HCT116 (cell line): ENCODE measurements at regions not wholly inside any gene's neighbourhood (a gene's known extent, or its start where the extent isn't known, plus 50 kb on each side); places are given as distances from the start of the nearest gene placed in this dataset.

Experiments used
- ATAC-seq: fragments of 200-7000 bp; cut with Tn5 transposase; 2 replicates; pipeline ENCODE4 v1.9.1; 2020; ENCODE audit warnings: mild to moderate bottlenecking, moderate library complexity
- BruUV-seq: library from RNA; stranded (reverse); fragments of 400-500 nt; replicated peaks from 2 replicates; lab custom pipeline; 2021; lab: Mats Ljungman, UMichigan
- CTCF ChIA-PET: fragments of 300-600 bp; sonication (Branson Sonifier 250); formaldehyde crosslinking; loops from one replicate; lab custom pipeline; 2021; ENCODE audit warnings: antibody characterized with exemption; lab: Charles Lee
- POLR2A ChIA-PET: fragments of 300-600, 350-600 bp; sonication (Branson Sonifier 250); formaldehyde crosslinking; loops from one replicate; lab custom pipeline; 2021; ENCODE audit warnings: antibody characterized with exemption; lab: Charles Lee
- RAD21 ChIA-PET, 2 experiments: fragments of 300-600 bp; sonication (Branson Sonifier 250); formaldehyde crosslinking; loops; one replicate each; lab custom pipeline; 2023; ENCODE audit warnings: low total read pairs in 2 of 2; ENCODE audit not compliant: uncharacterized antibody in 2 of 2, unreplicated experiment in 2 of 2, low non-redundant PET in 1 of 2; lab: Charles Lee
- DNase-seq: peaks from one replicate; pipeline ENCODE4 v3.0.0-alpha.2; 2010; ENCODE audit warnings: low read depth, low spot score
- H2AFZ ChIP-seq: fragments of 200-600 bp; shearing (Covaris generic), sonication (generic); 2 replicates; pipeline ENCODE4 v1.6.1; 2017; ENCODE audit warnings: low read depth, mixed run types, mixed read lengths, antibody characterized with exemption, low read length; ENCODE audit not compliant: poor library complexity, severe bottlenecking
- H3K27ac ChIP-seq: 2 replicates; pipeline ENCODE4 v1.5.1; 2012; ENCODE audit warnings: low read depth, low read length
- H3K27me3 ChIP-seq: fragments of 200-600 bp; sonication (generic); 2 replicates; pipeline ENCODE4 v1.6.1; 2016; ENCODE audit warnings: mixed run types, low read length, mixed read lengths; ENCODE audit not compliant: insufficient read depth
- H3K36me3 ChIP-seq, 2 experiments: fragments of 200-500 bp in 1 of 2; fragments of 200-600 bp in 1 of 2; sonication (Bioruptor generic) in 1 of 2; sonication (generic) in 1 of 2; 2 replicates each; pipeline versions ENCODE4 v1.5.1 to v1.6.1; 2014 to 2016; ENCODE audit warnings: low read length in 2 of 2, inconsistent platforms in 1 of 2, mixed read lengths in 1 of 2, mixed run types in 1 of 2; ENCODE audit not compliant: insufficient read depth in 2 of 2, control insufficient read depth in 1 of 2
- H3K4me1 ChIP-seq, 2 experiments: fragments of 200-600 bp in 1 of 2; sonication (generic) in 1 of 2; 2 replicates each; pipeline versions ENCODE4 v1.5.1 to v1.6.1; 2012 to 2017; ENCODE audit warnings: low read length in 2 of 2, inconsistent platforms in 1 of 2, mild to moderate bottlenecking in 1 of 2, mixed read lengths in 1 of 2, mixed run types in 1 of 2, moderate library complexity in 1 of 2; ENCODE audit not compliant: insufficient read depth in 2 of 2, control insufficient read depth in 1 of 2
- H3K4me2 ChIP-seq: fragments of 200-600 bp; sonication (generic); 2 replicates; pipeline ENCODE4 v1.6.1; 2017; ENCODE audit warnings: mixed run types, low read length, mixed read lengths
- H3K4me3 ChIP-seq, 2 experiments: fragments of 200-600 bp in 1 of 2; sonication (generic) in 1 of 2; replicated peaks in 1 of 2; 2 replicates each; pipeline ENCODE4 v1.5.1; 2011 to 2016; ENCODE audit warnings: low read length in 2 of 2, control low read depth in 1 of 2, low read depth in 1 of 2, mild to moderate bottlenecking in 1 of 2, mixed read lengths in 1 of 2, mixed run types in 1 of 2
- H3K79me2 ChIP-seq: fragments of 200-600 bp; sonication (generic); 2 replicates; pipeline ENCODE4 v1.6.1; 2017; ENCODE audit warnings: mild to moderate bottlenecking, mixed run types, low read length, moderate library complexity, mixed read lengths; ENCODE audit not compliant: insufficient read depth
- H3K9ac ChIP-seq: fragments of 200-600 bp; sonication (generic); 2 replicates; pipeline ENCODE4 v1.6.1; 2016; ENCODE audit warnings: low read length, mixed read lengths
- H3K9me2 ChIP-seq: fragments of 200-600 bp; sonication (generic), shearing (Covaris generic); 2 replicates; pipeline ENCODE4 v1.6.1; 2017; ENCODE audit warnings: mixed run types, mild to moderate bottlenecking, moderate library complexity; ENCODE audit not compliant: insufficient read depth
- H3K9me3 ChIP-seq, 2 experiments: fragments of 200-500 bp in 1 of 2; fragments of 200-600 bp in 1 of 2; sonication (Bioruptor generic) in 1 of 2; sonication (generic) in 1 of 2; 2 replicates each; pipeline ENCODE4 v1.6.1; 2014 to 2017; ENCODE audit warnings: low read length in 2 of 2, mixed read lengths in 2 of 2, inconsistent platforms in 1 of 2, low read depth in 1 of 2, mild to moderate bottlenecking in 1 of 2, mixed run types in 1 of 2, moderate library complexity in 1 of 2; ENCODE audit not compliant: control insufficient read depth in 1 of 2, insufficient read depth in 1 of 2
- H4K20me1 ChIP-seq: fragments of 200-600 bp; sonication (generic), shearing (Covaris generic); 2 replicates; pipeline ENCODE4 v1.6.1; 2017; ENCODE audit warnings: mixed run types, mild to moderate bottlenecking, moderate library complexity; ENCODE audit not compliant: insufficient read depth
- CBX3 ChIP-seq: IDR thresholded peaks from 2 replicates; pipeline ENCODE4 v1.6.1; 2012; ENCODE audit warnings: low read depth
- EGR1 ChIP-seq: IDR thresholded peaks from 2 replicates; pipeline ENCODE4 v1.6.1; 2012; ENCODE audit warnings: low read depth
- ELF1 ChIP-seq: IDR thresholded peaks from 2 replicates; pipeline ENCODE4 v1.6.1; 2012; ENCODE audit warnings: low read depth, borderline replicate concordance
- EZH2phosphoT487 ChIP-seq: fragments of 200-600 bp; IDR thresholded peaks from 2 replicates; pipeline ENCODE4 v1.6.1; 2018; ENCODE audit warnings: antibody characterized with exemption, borderline replicate concordance
- FOSL1 ChIP-seq: IDR thresholded peaks from 2 replicates; pipeline ENCODE4 v1.6.1; 2012; ENCODE audit warnings: low read depth
- JUND ChIP-seq: IDR thresholded peaks from 2 replicates; pipeline ENCODE4 v1.6.1; 2012
- POLR2A ChIP-seq: IDR thresholded peaks from 2 replicates; pipeline ENCODE4 v1.7.0; 2011; ENCODE audit warnings: borderline replicate concordance; ENCODE audit not compliant: insufficient read depth, insufficient read length; ENCODE audit errors: extremely low read depth
- POLR2AphosphoS5 ChIP-seq: IDR thresholded peaks from 2 replicates; pipeline ENCODE4 v1.6.1; 2011; ENCODE audit warnings: mild to moderate bottlenecking, low read depth, low read length, moderate library complexity
- RAD21 ChIP-seq: IDR thresholded peaks from 2 replicates; pipeline ENCODE4 v1.6.1; 2012; ENCODE audit warnings: low read depth, mild to moderate bottlenecking
- SIN3A ChIP-seq: IDR thresholded peaks from 2 replicates; pipeline ENCODE4 v1.6.1; 2012; ENCODE audit warnings: low read depth
- SRF ChIP-seq: IDR thresholded peaks from 2 replicates; pipeline ENCODE4 v1.6.1; 2012; ENCODE audit warnings: low read depth
- TCF7L2 ChIP-seq: IDR thresholded peaks from 2 replicates; pipeline ENCODE4 v1.7.0; 2011; ENCODE audit warnings: borderline replicate concordance, inconsistent platforms; ENCODE audit not compliant: insufficient read depth, insufficient read length; ENCODE audit errors: extremely low read depth
- YY1 ChIP-seq: IDR thresholded peaks from 2 replicates; pipeline ENCODE4 v1.6.1; 2011; ENCODE audit warnings: low read length, low read depth, moderate library complexity, mild to moderate bottlenecking; ENCODE audit not compliant: insufficient replicate concordance; ENCODE audit errors: extremely low read depth
- ZFX ChIP-seq: fragments of 450-650 bp; IDR thresholded peaks from 2 replicates; pipeline ENCODE4 v1.6.1; 2017
- ZNF274 ChIP-seq: fragments of 200-500 bp; sonication (Bioruptor generic); IDR thresholded peaks from 2 replicates; pipeline ENCODE4 v1.6.1; 2014; ENCODE audit warnings: mild to moderate bottlenecking, low read depth, low read length, inconsistent platforms
- intact Hi-C: fragments of 100-400 bp; cut with micrococcal nuclease; formaldehyde crosslinking; loops from 2 replicates; pipeline ENCODE4 v1.10.0; 2022
- TF ChIP-seq, protein P1 (sequence below): IDR thresholded peaks from 2 replicates; pipeline ENCODE4 v1.6.1; 2011; ENCODE audit warnings: mild to moderate bottlenecking, low read length, moderate library complexity; ENCODE audit not compliant: insufficient replicate concordance; ENCODE audit errors: extremely low read depth
- TF ChIP-seq, protein P2 (sequence below): IDR thresholded peaks from 2 replicates; pipeline ENCODE4 v1.6.1; 2012
- TF ChIP-seq, protein P3 (sequence below): IDR thresholded peaks from 2 replicates; pipeline ENCODE4 v1.6.1; 2012; ENCODE audit warnings: low read depth
- TF ChIP-seq, protein P4 (sequence below), 3 experiments: fragments of 200-600 bp in 1 of 3; sonication (generic) in 1 of 3; IDR thresholded peaks in 2 of 3; conservative IDR thresholded peaks in 1 of 3; 2 replicates each; pipeline ENCODE4 v1.5.1; 2012 to 2017; ENCODE audit warnings: low read depth in 2 of 3, low read length in 2 of 3, antibody characterized with exemption in 1 of 3, borderline replicate concordance in 1 of 3, control low read depth in 1 of 3, mild to moderate bottlenecking in 1 of 3, mixed read lengths in 1 of 3, mixed run types in 1 of 3, moderate library complexity in 1 of 3; ENCODE audit not compliant: insufficient read depth in 1 of 3

DNA sequence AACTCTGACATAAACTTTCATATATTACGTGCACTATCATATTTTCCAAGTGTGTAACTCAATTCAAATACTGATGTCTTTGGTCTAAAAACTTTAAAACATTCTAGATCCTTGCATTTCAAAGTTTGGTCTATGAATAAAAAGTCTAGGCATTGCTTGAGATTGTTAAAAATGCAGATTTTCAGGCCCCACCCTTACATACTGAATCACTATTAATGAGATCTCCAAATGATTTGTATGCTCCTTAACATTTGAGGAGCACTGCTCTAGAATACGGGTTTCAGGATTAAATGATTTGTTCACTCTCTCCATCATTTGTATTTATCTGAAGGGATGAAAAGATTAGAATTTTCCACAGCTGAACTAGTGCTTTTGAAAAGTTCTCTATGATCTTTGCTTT lies 202.9 kb downstream of the KBTBD8 start:
- no peaks in the 10 kb centered on the region for H3K9me2 ChIP-seq
- no peak overlapping the region for H3K4me3 ChIP-seq
- no peaks in the 10 kb centered on the region for H3K79me2 ChIP-seq
- H3K4me1 ChIP-seq = no peaks in the 10 kb centered on the region
- no TSS peak for BruUV-seq
- H3K9ac ChIP-seq = no peak overlapping the region
- no peak overlapping the region for H3K4me2 ChIP-seq
- no peaks in the 10 kb centered on the region for H4K20me1 ChIP-seq
- ATAC-seq = no peak
- no peak for TF ChIP-seq ZNF274
- TF ChIP-seq TCF7L2 = no peak
- TF ChIP-seq POLR2AphosphoS5 = no peak
- TF ChIP-seq, protein P1, sequence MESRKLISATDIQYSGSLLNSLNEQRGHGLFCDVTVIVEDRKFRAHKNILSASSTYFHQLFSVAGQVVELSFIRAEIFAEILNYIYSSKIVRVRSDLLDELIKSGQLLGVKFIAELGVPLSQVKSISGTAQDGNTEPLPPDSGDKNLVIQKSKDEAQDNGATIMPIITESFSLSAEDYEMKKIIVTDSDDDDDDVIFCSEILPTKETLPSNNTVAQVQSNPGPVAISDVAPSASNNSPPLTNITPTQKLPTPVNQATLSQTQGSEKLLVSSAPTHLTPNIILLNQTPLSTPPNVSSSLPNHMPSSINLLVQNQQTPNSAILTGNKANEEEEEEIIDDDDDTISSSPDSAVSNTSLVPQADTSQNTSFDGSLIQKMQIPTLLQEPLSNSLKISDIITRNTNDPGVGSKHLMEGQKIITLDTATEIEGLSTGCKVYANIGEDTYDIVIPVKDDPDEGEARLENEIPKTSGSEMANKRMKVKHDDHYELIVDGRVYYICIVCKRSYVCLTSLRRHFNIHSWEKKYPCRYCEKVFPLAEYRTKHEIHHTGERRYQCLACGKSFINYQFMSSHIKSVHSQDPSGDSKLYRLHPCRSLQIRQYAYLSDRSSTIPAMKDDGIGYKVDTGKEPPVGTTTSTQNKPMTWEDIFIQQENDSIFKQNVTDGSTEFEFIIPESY = no peak
- TF ChIP-seq, protein P2, sequence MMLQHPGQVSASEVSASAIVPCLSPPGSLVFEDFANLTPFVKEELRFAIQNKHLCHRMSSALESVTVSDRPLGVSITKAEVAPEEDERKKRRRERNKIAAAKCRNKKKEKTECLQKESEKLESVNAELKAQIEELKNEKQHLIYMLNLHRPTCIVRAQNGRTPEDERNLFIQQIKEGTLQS = no peak
- no peak for TF ChIP-seq SIN3A
- no peak for TF ChIP-seq ZFX
- TF ChIP-seq EGR1 = no peak
- no peak for TF ChIP-seq POLR2A
- no peak for TF ChIP-seq CBX3
- TF ChIP-seq EZH2phosphoT487 = no peak
- TF ChIP-seq FOSL1 = no peak
- no peak for TF ChIP-seq RAD21
- TF ChIP-seq, protein P3, sequence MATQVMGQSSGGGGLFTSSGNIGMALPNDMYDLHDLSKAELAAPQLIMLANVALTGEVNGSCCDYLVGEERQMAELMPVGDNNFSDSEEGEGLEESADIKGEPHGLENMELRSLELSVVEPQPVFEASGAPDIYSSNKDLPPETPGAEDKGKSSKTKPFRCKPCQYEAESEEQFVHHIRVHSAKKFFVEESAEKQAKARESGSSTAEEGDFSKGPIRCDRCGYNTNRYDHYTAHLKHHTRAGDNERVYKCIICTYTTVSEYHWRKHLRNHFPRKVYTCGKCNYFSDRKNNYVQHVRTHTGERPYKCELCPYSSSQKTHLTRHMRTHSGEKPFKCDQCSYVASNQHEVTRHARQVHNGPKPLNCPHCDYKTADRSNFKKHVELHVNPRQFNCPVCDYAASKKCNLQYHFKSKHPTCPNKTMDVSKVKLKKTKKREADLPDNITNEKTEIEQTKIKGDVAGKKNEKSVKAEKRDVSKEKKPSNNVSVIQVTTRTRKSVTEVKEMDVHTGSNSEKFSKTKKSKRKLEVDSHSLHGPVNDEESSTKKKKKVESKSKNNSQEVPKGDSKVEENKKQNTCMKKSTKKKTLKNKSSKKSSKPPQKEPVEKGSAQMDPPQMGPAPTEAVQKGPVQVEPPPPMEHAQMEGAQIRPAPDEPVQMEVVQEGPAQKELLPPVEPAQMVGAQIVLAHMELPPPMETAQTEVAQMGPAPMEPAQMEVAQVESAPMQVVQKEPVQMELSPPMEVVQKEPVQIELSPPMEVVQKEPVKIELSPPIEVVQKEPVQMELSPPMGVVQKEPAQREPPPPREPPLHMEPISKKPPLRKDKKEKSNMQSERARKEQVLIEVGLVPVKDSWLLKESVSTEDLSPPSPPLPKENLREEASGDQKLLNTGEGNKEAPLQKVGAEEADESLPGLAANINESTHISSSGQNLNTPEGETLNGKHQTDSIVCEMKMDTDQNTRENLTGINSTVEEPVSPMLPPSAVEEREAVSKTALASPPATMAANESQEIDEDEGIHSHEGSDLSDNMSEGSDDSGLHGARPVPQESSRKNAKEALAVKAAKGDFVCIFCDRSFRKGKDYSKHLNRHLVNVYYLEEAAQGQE = no peak
- no peak for TF ChIP-seq YY1
- TF ChIP-seq SRF = no peak
- no peak for TF ChIP-seq JUND
- no peak for TF ChIP-seq ELF1
- TF ChIP-seq, protein P4, sequence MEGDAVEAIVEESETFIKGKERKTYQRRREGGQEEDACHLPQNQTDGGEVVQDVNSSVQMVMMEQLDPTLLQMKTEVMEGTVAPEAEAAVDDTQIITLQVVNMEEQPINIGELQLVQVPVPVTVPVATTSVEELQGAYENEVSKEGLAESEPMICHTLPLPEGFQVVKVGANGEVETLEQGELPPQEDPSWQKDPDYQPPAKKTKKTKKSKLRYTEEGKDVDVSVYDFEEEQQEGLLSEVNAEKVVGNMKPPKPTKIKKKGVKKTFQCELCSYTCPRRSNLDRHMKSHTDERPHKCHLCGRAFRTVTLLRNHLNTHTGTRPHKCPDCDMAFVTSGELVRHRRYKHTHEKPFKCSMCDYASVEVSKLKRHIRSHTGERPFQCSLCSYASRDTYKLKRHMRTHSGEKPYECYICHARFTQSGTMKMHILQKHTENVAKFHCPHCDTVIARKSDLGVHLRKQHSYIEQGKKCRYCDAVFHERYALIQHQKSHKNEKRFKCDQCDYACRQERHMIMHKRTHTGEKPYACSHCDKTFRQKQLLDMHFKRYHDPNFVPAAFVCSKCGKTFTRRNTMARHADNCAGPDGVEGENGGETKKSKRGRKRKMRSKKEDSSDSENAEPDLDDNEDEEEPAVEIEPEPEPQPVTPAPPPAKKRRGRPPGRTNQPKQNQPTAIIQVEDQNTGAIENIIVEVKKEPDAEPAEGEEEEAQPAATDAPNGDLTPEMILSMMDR (IDR thresholded peaks at IDR 0.05 in 2 of 3, conservative IDR thresholded peaks at IDR 0.05 in 1 of 3; ENCODE audit: borderline replicate concordance in 1 of 3, insufficient read depth in 1 of 3, low read depth in 2 of 3, low read length in 2 of 3) = no peak
- intact Hi-C loops = no loop called here
- DNase-seq = no peak
- H3K9me3 ChIP-seq = no peaks in the 10 kb centered on the region
- POLR2A ChIA-PET = no interaction called here
- CTCF ChIA-PET = no interaction called here
- RAD21 ChIA-PET = no interaction called here
- peaks cover 5% of the 10 kb centered on the region; the same call in 1 of the 2 replicates for H3K27me3 ChIP-seq
- H2AFZ ChIP-seq = no peak overlapping the region
- H3K27ac ChIP-seq = no peak overlapping the region
- no peaks in the 10 kb centered on the region for H3K36me3 ChIP-seq
